GM23338 (cell line): ENCODE measurements at regions not wholly inside any gene's neighbourhood (a gene's known extent, or its start where the extent isn't known, plus 50 kb on each side); places are given as distances from the start of the nearest gene placed in this dataset.

Source experiments
- ATAC-seq: fragments of 200-7000 bp; cut with Tn5 transposase; 3 replicates; pipeline ENCODE4 v1.9.1; 2020
- DNase-seq: peaks from one replicate; pipeline ENCODE4 v3.0.0-alpha.2; 2015; ENCODE audit warnings: low spot score
- H2AFZ ChIP-seq: fragments of 200-600 bp; sonication (generic); 2 replicates; pipeline ENCODE4 v1.8.0; 2016; ENCODE audit warnings: antibody characterized with exemption, mild to moderate bottlenecking, moderate library complexity
- H3F3A ChIP-seq: fragments of 200-600 bp; sonication (generic); replicated peaks from 2 replicates; pipeline ENCODE4 v1.8.0; 2017; ENCODE audit warnings: antibody characterized with exemption, mixed run types, low read depth
- H3K27ac ChIP-seq: fragments of 200-600 bp; sonication (generic); 2 replicates; pipeline ENCODE4 v1.6.1; 2016; ENCODE audit warnings: low read depth
- H3K27me3 ChIP-seq: fragments of 200-600 bp; sonication (generic); 2 replicates; pipeline ENCODE4 v1.8.0; 2016; ENCODE audit warnings: mild to moderate bottlenecking, mixed run types, moderate library complexity; ENCODE audit not compliant: insufficient read depth
- H3K36me3 ChIP-seq: fragments of 200-600 bp; sonication (generic); 2 replicates; pipeline ENCODE4 v1.8.0; 2016; ENCODE audit warnings: mild to moderate bottlenecking; ENCODE audit not compliant: insufficient read depth
- H3K4me1 ChIP-seq: fragments of 200-600 bp; sonication (generic); 2 replicates; pipeline ENCODE4 v1.8.0; 2016; ENCODE audit warnings: mild to moderate bottlenecking, moderate library complexity; ENCODE audit not compliant: insufficient read depth
- H3K4me2 ChIP-seq: fragments of 200-600 bp; sonication (generic); 2 replicates; pipeline ENCODE4 v1.7.1; 2017; ENCODE audit warnings: mixed run types
- H3K4me3 ChIP-seq: fragments of 200-600 bp; sonication (generic); 2 replicates; pipeline ENCODE4 v1.6.1; 2016; ENCODE audit warnings: mixed run types
- H3K79me2 ChIP-seq: fragments of 200-600 bp; sonication (generic); replicated peaks from 2 replicates; pipeline ENCODE4 v1.8.0; 2017; ENCODE audit warnings: mild to moderate bottlenecking; ENCODE audit not compliant: insufficient read depth
- H3K9me2 ChIP-seq: fragments of 200-600 bp; sonication (generic); 2 replicates; pipeline ENCODE4 v1.8.0; 2017; ENCODE audit not compliant: insufficient read depth
- H4K20me1 ChIP-seq: fragments of 200-600 bp; sonication (generic); replicated peaks from 2 replicates; pipeline ENCODE4 v1.8.0; 2017; ENCODE audit warnings: mild to moderate bottlenecking; ENCODE audit not compliant: insufficient read depth
- H3K27ac Mint-ChIP-seq: 2 replicates; pipeline ENCODE4 v1.8.0; 2020; ENCODE audit warnings: inconsistent platforms, mild to moderate bottlenecking, moderate library complexity, mixed read lengths
- H3K27me3 Mint-ChIP-seq: 3 replicates; pipeline ENCODE4 v1.8.0; 2022; ENCODE audit warnings: low read depth, mild to moderate bottlenecking, moderate library complexity, mixed read lengths, inconsistent platforms; ENCODE audit not compliant: insufficient read depth, poor library complexity
- H3K36me3 Mint-ChIP-seq: 3 replicates; pipeline ENCODE4 v1.8.0; 2021; ENCODE audit warnings: low read depth, mild to moderate bottlenecking, inconsistent platforms, moderate library complexity, mixed read lengths
- H3K4me1 Mint-ChIP-seq: 3 replicates; pipeline ENCODE4 v1.8.0; 2020; ENCODE audit warnings: mild to moderate bottlenecking, inconsistent platforms, mixed read lengths
- H3K4me3 Mint-ChIP-seq: 3 replicates; pipeline ENCODE4 v1.8.0; 2021; ENCODE audit warnings: moderate library complexity, mild to moderate bottlenecking, inconsistent platforms, mixed read lengths
- H3K9me3 Mint-ChIP-seq: 3 replicates; pipeline ENCODE4 v1.8.0; 2020; ENCODE audit warnings: moderate library complexity, mild to moderate bottlenecking, inconsistent platforms, mixed read lengths
- CREB1 ChIP-seq: fragments of 250-450 bp; sonication (Bioruptor Pico); IDR thresholded peaks from 2 replicates; pipeline ENCODE4 v1.5.0; 2020; ENCODE audit warnings: low read depth, mild to moderate bottlenecking, moderate library complexity
- EZH2 ChIP-seq: fragments of 200-600 bp; sonication (generic); IDR thresholded peaks from one replicate; pipeline ENCODE4 v1.8.0; 2017; ENCODE audit warnings: antibody characterized with exemption, mild to moderate bottlenecking, low read depth; ENCODE audit not compliant: unreplicated experiment
- EZH2phosphoT487 ChIP-seq: fragments of 200-600 bp; sonication (generic); IDR thresholded peaks from one replicate; pipeline ENCODE4 v1.8.1; 2018; ENCODE audit warnings: antibody characterized with exemption; ENCODE audit not compliant: unreplicated experiment
- JUNB ChIP-seq: IDR thresholded peaks from one replicate; pipeline ENCODE4 v1.6.1; 2016; ENCODE audit warnings: antibody characterized with exemption; ENCODE audit not compliant: unreplicated experiment
- NANOG ChIP-seq: IDR thresholded peaks from 2 replicates; pipeline ENCODE4 v1.6.1; 2016; ENCODE audit warnings: antibody characterized with exemption, borderline replicate concordance
- POLR2AphosphoS5 ChIP-seq: IDR thresholded peaks from 2 replicates; pipeline ENCODE4 v1.6.1; 2016; ENCODE audit warnings: antibody characterized with exemption, low read depth
- REST ChIP-seq: IDR thresholded peaks from one replicate; pipeline ENCODE4 v1.6.1; 2018; ENCODE audit warnings: antibody characterized with exemption; ENCODE audit not compliant: unreplicated experiment
- STAT1 ChIP-seq: IDR thresholded peaks from one replicate; pipeline ENCODE4 v1.6.1; 2016; ENCODE audit warnings: antibody characterized with exemption; ENCODE audit not compliant: unreplicated experiment
- ZNF114 ChIP-seq: fragments of 250-450 bp; sonication (Bioruptor Pico); IDR thresholded peaks from 2 replicates; pipeline ENCODE4 v1.5.0; 2020; ENCODE audit warnings: mild to moderate bottlenecking, moderate library complexity
- ZNF331 ChIP-seq: fragments of 250-450 bp; sonication (Bioruptor Pico); IDR thresholded peaks from 2 replicates; pipeline ENCODE4 v1.5.0; 2020; ENCODE audit warnings: low read depth, mild to moderate bottlenecking, moderate library complexity
- ZNF462 ChIP-seq: fragments of 250-450 bp; sonication (Bioruptor Pico); IDR thresholded peaks from 2 replicates; pipeline ENCODE4 v1.5.0; 2020; ENCODE audit warnings: mild to moderate bottlenecking, moderate library complexity

- Mint-ChIP-seq H3K9me3 (peaks cover 2% of the 10 kb centered on the region; the same call in 2 of the 3 replicates), H3K4me3 (no peak overlapping the region), H3K4me1 (no peaks in the 10 kb centered on the region), H3K36me3 (peaks cover 30% of the 10 kb centered on the region), H3K27ac (no peak overlapping the region), H3K27me3 (peaks cover 6% of the 10 kb centered on the region)
- no peak overlapping the region for H3K4me3 ChIP-seq
- no peak for TF ChIP-seq NANOG
- TF ChIP-seq POLR2AphosphoS5 = no peak
- no peak for TF ChIP-seq REST
- no peak for TF ChIP-seq ZNF114 (CRISPR knock-in tag)
- TF ChIP-seq EZH2 = no peak
- TF ChIP-seq EZH2phosphoT487 = no peak
- no peak for TF ChIP-seq JUNB
- TF ChIP-seq CREB1 = no peak
- TF ChIP-seq ZNF331 (CRISPR knock-in tag) = no peak
- TF ChIP-seq STAT1 = no peak
- no peak for TF ChIP-seq ZNF462 (CRISPR knock-in tag)
- no peaks in the 10 kb centered on the region for H3F3A ChIP-seq
- no peaks in the 10 kb centered on the region for H4K20me1 ChIP-seq
- no peak overlapping the region for H2AFZ ChIP-seq
- no peaks in the 10 kb centered on the region for H3K9me2 ChIP-seq
- H3K4me1 ChIP-seq = no peaks in the 10 kb centered on the region
- DNase-seq (no peak), ATAC-seq (no peak)
- no peaks in the 10 kb centered on the region; the same call in 1 of the 2 replicates for H3K36me3 ChIP-seq
- no peak overlapping the region for H3K27ac ChIP-seq
- H3K27me3 ChIP-seq = no peaks in the 10 kb centered on the region
- H3K4me2 ChIP-seq = no peak overlapping the region
- no peaks in the 10 kb centered on the region for H3K79me2 ChIP-seq
Measured at GRCh38 chr16:27726621-27727261, 176.8 kb downstream of the KATNIP start.
